HG03159 (cell line): ENCODE measurements at regions not wholly inside any gene's neighbourhood (a gene's known extent, or its start where the extent isn't known, plus 50 kb on each side); places are given as distances from the start of the nearest gene placed in this dataset.
"Not testable (repeated sequence)": the region's sequence is repeated elsewhere in the genome, so short reads cannot be mapped to it uniquely, and the experiment has no call there.

ENCODE experiments used
- ATAC-seq: cut with Tn5 transposase; IDR thresholded peaks from one replicate; pipeline ENCODE4 v1.9.1; 2021; ENCODE audit warnings: mild to moderate bottlenecking, moderate library complexity; ENCODE audit not compliant: unreplicated experiment

DNA sequence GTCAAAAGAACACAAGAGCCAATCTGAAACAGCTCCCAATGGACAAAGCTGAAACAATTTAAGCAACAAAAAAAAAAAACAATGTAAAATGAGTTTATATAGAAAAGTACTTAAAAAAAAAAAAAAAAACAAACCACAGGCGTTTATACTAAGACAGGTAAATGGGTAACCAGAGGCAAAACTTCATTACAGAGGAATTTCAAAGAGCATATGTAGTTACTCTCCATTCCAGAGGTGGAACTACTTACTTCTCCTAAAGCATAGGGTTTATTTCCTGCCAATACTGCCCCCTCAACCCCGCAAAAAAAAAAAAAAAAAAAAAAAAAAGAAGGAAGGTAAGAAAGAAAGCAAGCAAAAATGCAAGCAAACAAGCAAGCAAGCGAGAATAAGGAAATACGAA is 132.9 kb downstream of the LIG4 start:
- ATAC-seq: no peak

DNA sequence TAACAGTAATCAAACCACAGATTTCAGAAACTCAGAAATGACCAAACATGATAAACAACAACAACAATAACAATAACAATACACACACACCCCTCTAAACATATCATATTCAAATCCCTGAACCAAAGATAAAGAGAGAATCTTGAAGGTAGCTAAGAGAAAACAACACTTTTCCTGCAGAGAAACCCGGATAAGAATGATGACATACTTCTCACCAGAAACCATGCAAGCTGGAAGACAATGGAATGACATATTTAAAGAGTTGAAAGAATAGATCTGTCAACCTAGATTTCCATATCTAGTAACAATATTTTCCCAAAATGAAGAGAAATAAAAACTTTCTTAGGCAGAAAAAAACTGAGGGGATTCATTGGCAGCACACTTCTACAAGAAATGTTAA is 138.1 kb downstream of the LIG4 start:
- ATAC-seq: no peak

GRCh38 chr13:108074429-108074828 is 140.9 kb downstream of the LIG4 start:
- not testable (repeated sequence) for ATAC-seq

- ATAC-seq: no peak
Measured at GRCh38 chr13:108070925-108071324, 144.4 kb downstream of the LIG4 start.

DNA sequence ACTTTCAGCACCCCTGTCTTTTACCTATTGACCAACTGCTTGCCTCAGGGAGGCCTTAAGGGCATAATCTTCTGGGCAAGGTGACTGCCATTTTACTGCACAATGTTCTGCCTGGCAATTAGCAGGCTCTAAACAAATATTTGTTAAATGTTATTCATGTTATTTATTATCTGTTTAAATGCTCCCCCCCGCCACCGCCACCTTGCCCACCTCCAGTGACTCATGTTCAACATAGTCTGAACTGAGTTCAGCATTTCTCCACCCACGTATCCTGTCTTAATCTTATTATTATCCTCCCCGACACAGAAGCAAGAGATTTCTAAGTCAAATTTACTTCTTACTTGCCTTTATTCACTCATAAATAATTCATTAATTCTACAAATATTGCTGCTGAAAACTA is 144.8 kb downstream of the LIG4 start:
- no peak for ATAC-seq

- no peak for ATAC-seq
Measured at GRCh38 chr13:108069521-108070210, 145.7 kb downstream of the LIG4 start.

GRCh38 chr13:108064372-108064771 is 151.0 kb downstream of the LIG4 start:
- not testable (repeated sequence) for ATAC-seq

DNA sequence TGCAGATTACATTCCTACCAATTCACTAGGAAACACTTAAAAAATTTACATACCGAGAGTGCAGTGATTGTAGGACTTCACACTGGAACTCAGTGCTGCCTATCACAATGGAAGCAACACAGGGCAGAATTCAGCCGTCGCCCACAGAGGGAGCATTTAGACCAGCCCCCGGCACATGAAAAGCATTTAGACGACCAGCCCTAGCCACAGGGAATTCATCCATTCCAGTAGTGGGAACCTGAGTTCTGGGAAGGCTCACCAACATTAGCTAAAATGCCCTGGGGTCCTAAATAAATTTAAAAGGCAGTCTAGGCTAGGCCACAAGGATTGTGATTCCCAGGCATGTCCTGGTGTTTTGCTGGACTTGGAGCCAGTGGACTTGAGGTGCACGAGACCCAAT is 155.2 kb downstream of the LIG4 start:
- no peak for ATAC-seq

- ATAC-seq: no peak
Measured at GRCh38 chr13:108056278-108056677, 159.1 kb downstream of the LIG4 start.

DNA sequence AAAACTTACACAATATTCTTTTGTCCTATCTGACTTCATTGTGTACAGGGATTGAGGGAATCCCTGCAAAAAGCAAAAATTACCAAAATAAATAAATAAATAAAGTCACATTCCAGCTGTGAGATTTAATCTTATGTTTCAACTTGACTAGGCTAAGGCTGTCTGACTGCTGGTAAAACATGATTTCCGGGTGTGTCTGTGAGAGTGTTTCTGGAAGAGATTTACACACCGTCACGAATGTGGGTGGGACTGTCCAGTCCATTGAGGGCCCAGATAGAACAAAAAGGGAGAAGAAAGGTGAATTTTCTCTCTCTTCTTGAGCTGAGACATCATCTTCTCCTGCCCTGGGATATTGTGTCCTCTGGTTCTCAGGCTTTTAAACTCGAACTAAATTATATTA is 166.1 kb downstream of the LIG4 start:
- ATAC-seq: no peak

- no peak for ATAC-seq
Measured at GRCh38 chr13:108044954-108045353, 170.4 kb downstream of the LIG4 start.

GRCh38 chr13:108042866-108043265 is 172.5 kb downstream of the LIG4 start:
- ATAC-seq: not testable (repeated sequence)

DNA sequence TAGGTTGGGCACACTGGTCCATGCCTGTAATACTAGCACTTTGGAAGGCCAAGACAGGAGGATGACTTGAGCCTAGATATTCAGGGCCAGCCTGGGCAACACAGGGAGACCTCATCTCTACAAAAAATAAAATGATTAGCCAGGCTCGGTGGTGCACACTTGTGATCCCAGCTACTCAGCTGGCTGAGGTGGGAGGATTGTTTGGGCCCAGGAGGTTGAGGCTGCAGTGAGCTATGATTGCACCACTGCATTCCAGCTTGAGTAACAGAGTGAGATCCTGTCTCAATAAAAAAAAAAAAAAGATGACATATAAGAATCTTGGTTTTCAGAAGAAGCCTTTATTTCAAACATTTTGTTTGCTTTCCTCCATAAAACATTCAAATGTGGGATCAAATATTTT is 178.0 kb downstream of the LIG4 start:
- no peak for ATAC-seq

- ATAC-seq: no peak
Measured at GRCh38 chr13:108036411-108036932, 178.9 kb downstream of the LIG4 start.

DNA sequence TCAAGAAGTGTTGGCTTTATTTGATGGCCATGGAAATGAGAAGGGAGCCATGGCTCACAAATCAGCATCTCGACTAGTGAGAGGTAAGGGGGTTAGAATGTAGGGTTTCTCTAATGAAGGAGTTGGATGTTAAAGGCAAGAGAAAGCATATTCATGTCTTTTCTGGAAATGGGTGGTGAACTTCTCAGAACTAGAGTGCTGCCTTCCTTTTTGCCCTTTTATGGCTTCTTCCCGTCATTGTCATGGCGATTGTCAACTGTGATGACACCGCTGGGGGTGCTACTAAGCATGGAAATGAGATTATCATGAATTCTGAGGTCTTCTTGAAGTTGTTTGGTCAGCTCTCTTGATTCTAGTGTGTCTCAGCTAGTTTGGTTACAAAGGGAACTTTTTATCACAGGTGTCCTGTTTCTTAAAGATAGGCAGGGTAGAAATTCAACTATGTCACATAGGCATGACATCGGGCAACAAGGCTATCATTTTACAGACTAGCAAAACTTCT is 180.4 kb downstream of the LIG4 start:
- no peak for ATAC-seq

GRCh38 chr13:108033800-108034707 is 181.3 kb downstream of the LIG4 start:
- no peak for ATAC-seq

DNA sequence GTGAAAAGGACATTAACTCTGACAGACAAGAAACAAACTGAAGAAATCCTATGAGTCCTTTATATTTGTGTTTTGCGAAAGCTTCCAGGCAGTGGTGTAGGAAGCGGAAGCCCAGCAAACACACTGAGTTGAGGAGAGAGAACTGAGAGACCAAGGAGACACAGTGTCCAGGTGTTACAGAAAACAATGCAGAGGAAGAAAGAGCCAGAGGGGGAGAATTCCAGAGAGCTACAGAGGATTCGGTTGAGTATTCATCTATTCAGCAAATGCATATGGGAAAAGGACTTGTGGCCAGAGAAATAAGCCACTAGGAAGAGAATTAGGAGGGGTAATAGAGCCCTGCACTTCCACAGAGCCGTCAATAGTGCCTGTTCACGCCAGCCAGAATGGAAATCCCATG is 183.5 kb downstream of the LIG4 start:
- ATAC-seq: no peak

DNA sequence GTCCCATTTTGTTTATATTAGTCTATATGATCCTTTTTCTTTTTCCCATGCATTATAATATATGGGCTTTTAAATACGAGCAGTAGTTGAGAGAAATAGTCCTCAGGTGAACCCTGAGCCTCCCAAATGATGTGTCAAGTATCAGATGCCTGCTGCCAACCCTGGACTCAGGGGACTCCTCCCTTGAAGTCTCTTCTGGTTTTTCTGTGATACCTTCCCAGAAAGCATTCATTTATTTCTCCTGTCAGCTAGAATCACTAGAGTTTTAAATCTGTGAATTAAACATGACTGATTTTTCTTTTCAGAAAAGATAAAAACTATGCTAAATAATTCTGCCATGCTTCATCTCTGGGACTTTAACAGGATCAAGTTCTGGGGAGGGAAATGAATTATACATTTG is 184.6 kb downstream of the LIG4 start:
- no peak for ATAC-seq

GRCh38 chr13:108026680-108027410 is 188.5 kb downstream of the LIG4 start:
- no peak for ATAC-seq

DNA sequence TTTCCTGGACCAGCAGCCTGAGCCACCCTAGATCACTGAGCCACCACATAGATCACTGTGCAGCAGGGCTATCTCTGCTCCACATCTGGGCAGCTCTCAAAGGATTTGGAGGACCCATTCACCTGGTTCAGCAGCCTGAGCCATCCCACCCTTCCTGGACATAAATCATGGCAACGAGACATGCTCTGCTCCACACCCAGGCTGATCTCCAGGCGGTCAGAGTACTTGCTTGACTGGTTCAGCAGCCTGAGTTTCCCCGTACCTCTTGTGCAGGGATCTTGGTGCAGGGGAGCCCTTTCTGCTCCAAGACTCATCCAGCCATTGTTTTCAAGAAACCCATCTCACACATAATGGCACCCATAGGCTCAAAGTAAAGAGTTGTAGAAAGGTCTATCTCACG is 195.3 kb downstream of the LIG4 start:
- no peak for ATAC-seq

GRCh38 chr13:108018371-108018870 is 196.9 kb downstream of the LIG4 start:
- ATAC-seq: no peak
